K562 (cell line): ENCODE measurements at regions not wholly inside any gene's neighbourhood (a gene's known extent, or its start where the extent isn't known, plus 50 kb on each side); places are given as distances from the start of the nearest gene placed in this dataset.

Experiments used
- ATAC-seq: fragments of 200-7000 bp; cut with Tn5 transposase; 3 replicates; pipeline ENCODE4 v1.9.1; 2020; ENCODE audit warnings: moderate library complexity
- BruUV-seq: library from RNA; stranded (reverse); fragments of 400-500 nt; replicated peaks from 2 replicates; lab custom pipeline; 2021; lab: Mats Ljungman, UMichigan
- CTCF ChIA-PET: fragments of 300-600 bp; formaldehyde crosslinking; extraction: SDS; loops from one replicate; lab custom pipeline; 2021; ENCODE audit warnings: low intra/inter-chr PET ratio; lab: Yijun Ruan, JAX
- POLR2A ChIA-PET: fragments of 300-600, 350-650 bp; sonication (Branson Sonifier 250); formaldehyde crosslinking; extraction: SDS; loops from one replicate; lab custom pipeline; 2021; ENCODE audit warnings: antibody characterized with exemption, inconsistent platforms; lab: Yijun Ruan, JAX
- DNase-seq, 4 experiments: peaks; one replicate each; pipeline versions ENCODE4 v3.0.0 to v3.0.0-alpha.2; 2011 to 2018; ENCODE audit warnings: low spot score in 3 of 4, mixed read lengths in 3 of 4; ENCODE audit errors: extremely low read depth in 1 of 4
- FAIRE-seq: peaks from 2 replicates; lab custom pipeline; 2011; peaks lifted over from hg19 to GRCh38; lab: Jason Lieb, UNC
- H2AFZ ChIP-seq: 2 replicates; pipeline ENCODE4 v1.6.0; 2011; ENCODE audit warnings: low read depth, low read length, control low read depth, inconsistent platforms
- H3K27ac ChIP-seq: fragments of 200-600 bp; 3 replicates; pipeline ENCODE4 v1.8.0; 2011; ENCODE audit warnings: low read depth, mild to moderate bottlenecking, control low read depth, inconsistent platforms, low read length, moderate library complexity, mixed read lengths; ENCODE audit errors: extremely low read depth
- H3K27me3 ChIP-seq, 2 experiments: fragments of 300-600 bp in 1 of 2; 2 replicates in 1 of 2; 3 replicates in 1 of 2; pipeline versions ENCODE4 v1.6.0 to v1.8.0; 2011; ENCODE audit warnings: inconsistent platforms in 2 of 2, low read length in 2 of 2, mild to moderate bottlenecking in 1 of 2, mixed read lengths in 1 of 2, moderate library complexity in 1 of 2; ENCODE audit not compliant: control insufficient read depth in 2 of 2, insufficient read depth in 2 of 2
- H3K36me3 ChIP-seq: fragments of 300-600 bp; 3 replicates; pipeline ENCODE4 v1.8.0; 2011; ENCODE audit warnings: mild to moderate bottlenecking, low read length, inconsistent platforms; ENCODE audit not compliant: control insufficient read depth, insufficient read depth
- H3K4me1 ChIP-seq, 2 experiments: fragments of 200-600 bp in 1 of 2; replicated peaks in 1 of 2; 2 replicates in 1 of 2; 3 replicates in 1 of 2; pipeline versions ENCODE4 v1.5.1 to v1.8.0; 2011; ENCODE audit warnings: inconsistent platforms in 2 of 2, low read length in 2 of 2, mild to moderate bottlenecking in 1 of 2, mixed read lengths in 1 of 2, moderate library complexity in 1 of 2; ENCODE audit not compliant: control insufficient read depth in 2 of 2, insufficient read depth in 2 of 2
- H3K4me2 ChIP-seq: 2 replicates; pipeline ENCODE4 v1.6.1; 2011; ENCODE audit warnings: low read length, control low read depth, inconsistent platforms, mixed read lengths; ENCODE audit not compliant: insufficient read depth
- H3K4me3 ChIP-seq: fragments of 200-600 bp; sonication (generic), shearing (Covaris generic); 2 replicates; pipeline ENCODE4 v1.5.1; 2016; ENCODE audit warnings: control low read depth, inconsistent platforms
- H3K79me2 ChIP-seq: fragments of 200-600 bp; 3 replicates; pipeline ENCODE4 v1.8.0; 2011; ENCODE audit warnings: low read length, inconsistent platforms; ENCODE audit not compliant: control insufficient read depth, insufficient read depth
- H3K9ac ChIP-seq, 2 experiments: 2 replicates each; pipeline versions ENCODE4 v1.6.0 to v1.6.1; 2011; ENCODE audit warnings: low read depth in 2 of 2, low read length in 2 of 2, control low read depth in 1 of 2, inconsistent platforms in 1 of 2, mild to moderate bottlenecking in 1 of 2, mixed read lengths in 1 of 2; ENCODE audit not compliant: insufficient read depth in 1 of 2
- H3K9me1 ChIP-seq: one replicate; pipeline ENCODE4 v1.6.0; 2011; ENCODE audit warnings: inconsistent platforms, mild to moderate bottlenecking, low read length, moderate library complexity; ENCODE audit not compliant: control insufficient read depth, insufficient read depth
- H3K9me3 ChIP-seq: replicated peaks from 2 replicates; pipeline ENCODE4 v1.5.1; 2011; ENCODE audit warnings: low read depth, low read length, inconsistent platforms; ENCODE audit not compliant: control insufficient read depth, insufficient read depth
- H4K20me1 ChIP-seq: replicated peaks from 2 replicates; pipeline ENCODE4 v1.6.1; 2011; ENCODE audit warnings: low read length, inconsistent platforms, mixed read lengths; ENCODE audit not compliant: control insufficient read depth, insufficient read depth
- FOSL1 ChIP-seq: fragments of 200-800 bp; sonication (Bioruptor generic); conservative IDR thresholded peaks from 2 replicates; pipeline ENCODE4 v1.6.1; 2016; ENCODE audit warnings: missing genetic modification characterization, missing compliant biosample characterization
- GTF2E2 ChIP-seq: fragments of 200-800 bp; sonication (Bioruptor generic); IDR thresholded peaks from 2 replicates; pipeline ENCODE4 v1.6.1; 2016; ENCODE audit warnings: missing genetic modification characterization, missing compliant biosample characterization
- PREB ChIP-seq: sonication (generic); formaldehyde crosslinking; IDR thresholded peaks from 2 replicates; pipeline ENCODE4 v1.8.1; 2023; ENCODE audit warnings: mild to moderate bottlenecking, missing genetic modification reagents
- RAD51 ChIP-seq: fragments of 450-650 bp; IDR thresholded peaks from 2 replicates; pipeline ENCODE4 v1.7.1; 2016; ENCODE audit warnings: low read depth, mild to moderate bottlenecking, borderline replicate concordance
- ZKSCAN3 ChIP-seq: fragments of 250-450 bp; sonication (Bioruptor Pico); IDR thresholded peaks from 2 replicates; pipeline ENCODE4 v1.4.0; 2020
- ZNF140 ChIP-seq: fragments of 250-450 bp; sonication (Bioruptor Pico); IDR thresholded peaks from 2 replicates; pipeline ENCODE4 v1.8.0; 2021; ENCODE audit warnings: moderate library complexity, mild to moderate bottlenecking, inconsistent platforms
- ZNF277 ChIP-seq: fragments of 250-450 bp; sonication (Bioruptor Pico); IDR thresholded peaks from 2 replicates; pipeline ENCODE4 v1.8.0; 2022; ENCODE audit warnings: inconsistent platforms, mild to moderate bottlenecking, moderate library complexity, borderline replicate concordance
- WGBS: fragments of 100-300 bp; shearing (Covaris generic); methylation state at CpG from one replicate; pipeline ENCODE4 v1.1.6; 2016; ENCODE audit warnings: low coverage, mixed read lengths; ENCODE audit not compliant: insufficient coverage; ENCODE audit errors: missing lambda C conversion rate; 5-methylcytosine and 5-hydroxymethylcytosine counted together
- in situ Hi-C: fragments of 300-500 bp; cut with MboI; formaldehyde crosslinking; loops from 4 replicates; pipeline ENCODE4 v1.15.0; 2018; ENCODE audit warnings: inconsistent platforms, mixed read lengths
- intact Hi-C: fragments of 100-400 bp; cut with micrococcal nuclease; formaldehyde crosslinking; loops from 2 replicates; pipeline ENCODE4 v1.14.2; 2022

GRCh38 chrX:7435822-7436221 lies 287.9 kb upstream of the PUDP start:
- no peaks in the 10 kb centered on the region for H3K4me1 ChIP-seq
- no peak for ATAC-seq
- CTCF ChIA-PET, result no interaction called here
- intact Hi-C loops, result no loop called here
- WGBS, result 0% methylated on average over 2 of the region's 2 CpGs
- no peaks in the 10 kb centered on the region for H3K36me3 ChIP-seq
- no peak for TF ChIP-seq PREB
- no peak for TF ChIP-seq GTF2E2
- TF ChIP-seq ZKSCAN3 (CRISPR knock-in tag), result no peak
- no peak for TF ChIP-seq RAD51
- no peak for TF ChIP-seq FOSL1 (tag)
- no peak for TF ChIP-seq ZNF277 (CRISPR knock-in tag)
- TF ChIP-seq ZNF140 (CRISPR knock-in tag), result no peak
- TF ChIP-seq, all 486 proteins: peak for 0
- Histone ChIP-seq H3K9me1 (no peaks in the 10 kb centered on the region), H3K9ac (no peak overlapping the region), H3K79me2 (no peaks in the 10 kb centered on the region), H3K9me3 (no peaks in the 10 kb centered on the region), H3K4me2 (no peak overlapping the region), H2AFZ (no peak overlapping the region), H3K27me3 (no peaks in the 10 kb centered on the region), H3K27ac (no peak overlapping the region), H4K20me1 (no peaks in the 10 kb centered on the region), H3K4me3 (no peak overlapping the region)
- DNase-seq (no peak), FAIRE-seq (no peak)
- POLR2A ChIA-PET, result no interaction called here
- BruUV-seq, result no TSS peak
- in situ Hi-C loops, result no loop called here
